IMR-90 (cell line): ENCODE measurements at regions not wholly inside any gene's neighbourhood (a gene's known extent, or its start where the extent isn't known, plus 50 kb on each side); places are given as distances from the start of the nearest gene placed in this dataset.

Source experiments
- BHLHE40 ChIP-seq: fragments of 150-350 bp; IDR thresholded peaks from 2 replicates; pipeline ENCODE4 v1.6.1; 2016; ENCODE audit warnings: mild to moderate bottlenecking, low read depth, low read length
- CEBPB ChIP-seq: IDR thresholded peaks from 2 replicates; pipeline ENCODE4 v1.6.1; 2012; ENCODE audit warnings: low read depth, low read length, improper control_type of control experiment
- CTCF ChIP-seq: conservative IDR thresholded peaks from 2 replicates; pipeline ENCODE4 v1.5.1; 2012; ENCODE audit warnings: mild to moderate bottlenecking, low read depth, low read length, improper control_type of control experiment
- MAFK ChIP-seq: IDR thresholded peaks from 2 replicates; pipeline ENCODE4 v1.6.1; 2012; ENCODE audit warnings: low read depth, low read length, improper control_type of control experiment
- POLR2A ChIP-seq: IDR thresholded peaks from 2 replicates; pipeline ENCODE4 v1.6.1; 2012; ENCODE audit warnings: mild to moderate bottlenecking, low read depth, low read length
- RFX5 ChIP-seq: IDR thresholded peaks from 2 replicates; pipeline ENCODE4 v1.8.0; 2012; ENCODE audit warnings: low read depth, mild to moderate bottlenecking, low read length, moderate library complexity

GRCh38 chr18:1784113-1784512 is 787.2 kb downstream of the METTL4 start:
- TF ChIP-seq BHLHE40 (no peak), CTCF (no peak), POLR2A (no peak), RFX5 (no peak), CEBPB (no peak), MAFK (no peak)
